HG02571 (cell line): ENCODE measurements at regions not wholly inside any gene's neighbourhood (a gene's known extent, or its start where the extent isn't known, plus 50 kb on each side); places are given as distances from the start of the nearest gene placed in this dataset.

Experiments
- ATAC-seq: cut with Tn5 transposase; IDR thresholded peaks from one replicate; pipeline ENCODE4 v1.9.1; 2021; ENCODE audit warnings: mild to moderate bottlenecking, moderate library complexity; ENCODE audit not compliant: unreplicated experiment

DNA sequence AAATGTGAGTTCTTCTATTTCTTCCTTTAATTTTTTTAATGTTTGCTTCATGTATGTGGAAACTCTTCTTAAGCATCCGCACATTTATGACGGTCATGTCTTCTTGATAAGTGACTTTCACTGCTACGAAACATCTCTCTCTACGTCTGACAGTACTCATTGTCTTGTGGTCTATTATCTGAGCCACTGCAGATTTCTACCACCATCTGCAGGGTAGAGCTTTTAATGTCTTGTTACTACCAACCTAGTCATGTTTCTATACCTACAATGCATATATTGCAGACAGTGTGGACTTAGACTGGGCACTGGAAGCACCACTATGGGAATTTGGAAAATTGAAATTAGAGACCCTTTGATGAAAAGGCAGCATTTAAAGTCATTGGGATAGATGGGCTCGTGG lies 75.4 kb upstream of the ARHGEF7 start:
- no peak for ATAC-seq

DNA sequence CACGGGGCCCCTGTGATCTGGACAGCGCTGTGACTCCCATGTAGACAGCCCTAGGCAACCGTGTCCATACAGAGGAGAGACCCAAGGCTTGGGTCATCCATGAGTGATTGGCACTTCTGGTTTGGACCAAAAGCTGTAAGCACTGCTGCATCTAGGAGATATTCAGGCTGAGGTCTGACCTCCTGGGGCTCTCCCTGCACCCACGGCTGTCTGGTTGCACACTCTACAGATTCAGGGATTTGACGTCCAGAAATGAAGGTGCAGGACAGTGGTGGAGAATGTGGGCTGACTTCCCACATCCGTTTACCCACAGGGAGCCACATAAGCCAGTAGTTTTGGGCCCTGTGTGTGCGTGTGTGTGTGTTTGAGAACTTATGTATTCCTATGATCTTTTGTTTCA lies 76.2 kb upstream of the ARHGEF7 start:
- no peak for ATAC-seq

DNA sequence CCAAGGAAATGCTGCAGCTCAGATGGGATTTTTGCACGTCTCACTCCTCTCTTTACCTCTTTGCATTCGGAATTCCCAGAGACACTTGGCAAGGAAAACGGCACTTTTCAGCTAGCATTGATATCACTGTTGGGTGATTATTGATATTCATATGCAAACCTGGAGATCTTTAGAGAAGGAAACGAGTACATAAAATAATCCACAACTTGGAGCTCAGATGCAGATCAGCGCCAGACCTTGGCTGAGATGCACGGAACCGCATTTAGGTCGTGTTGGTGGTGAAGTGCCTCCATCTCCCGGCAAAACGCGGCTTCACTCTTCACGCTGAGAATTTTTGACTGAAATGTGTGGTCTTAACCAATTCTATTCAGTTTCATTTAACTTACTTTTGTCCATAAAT lies 77.2 kb upstream of the ARHGEF7 start:
- no peak for ATAC-seq

DNA sequence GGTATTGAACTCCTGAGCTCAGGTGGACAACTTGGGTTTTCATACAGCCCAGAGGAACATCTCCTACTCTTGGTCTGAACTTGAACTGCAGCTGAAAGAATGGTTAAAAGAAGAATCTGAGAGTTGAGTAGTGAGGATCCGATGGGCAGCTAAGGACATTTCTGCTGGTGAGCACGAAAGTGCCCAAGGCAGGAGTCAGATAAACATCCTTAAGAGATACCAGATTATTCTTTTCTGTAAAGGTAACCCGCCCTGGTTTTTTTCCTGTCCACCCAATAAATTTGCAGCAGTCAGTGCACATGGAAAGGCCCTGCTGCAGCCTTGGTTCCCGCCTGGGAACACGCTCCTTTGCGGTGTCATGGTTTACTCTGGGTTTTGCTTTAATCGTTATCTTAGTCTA lies 78.4 kb upstream of the ARHGEF7 start:
- ATAC-seq = no peak

DNA sequence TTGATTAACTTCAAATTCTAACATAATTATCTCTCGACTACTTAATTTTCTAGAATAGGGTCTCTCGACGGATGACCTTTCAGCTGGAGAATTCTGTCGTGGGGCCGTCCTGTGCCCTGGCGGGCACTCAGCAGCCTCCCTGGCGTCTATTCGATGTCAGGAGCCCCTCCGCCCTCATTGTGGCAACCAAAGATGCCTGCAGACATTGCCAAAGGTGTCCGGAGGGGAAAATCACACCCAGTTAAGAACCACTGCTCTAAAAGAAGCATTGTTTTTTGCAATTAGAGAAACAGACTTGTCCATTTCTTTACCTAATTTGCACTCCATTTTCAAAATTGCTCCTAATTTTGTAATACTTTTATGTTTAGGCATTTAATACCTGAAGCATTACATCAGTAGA lies 79.2 kb upstream of the ARHGEF7 start:
- no peak for ATAC-seq

DNA sequence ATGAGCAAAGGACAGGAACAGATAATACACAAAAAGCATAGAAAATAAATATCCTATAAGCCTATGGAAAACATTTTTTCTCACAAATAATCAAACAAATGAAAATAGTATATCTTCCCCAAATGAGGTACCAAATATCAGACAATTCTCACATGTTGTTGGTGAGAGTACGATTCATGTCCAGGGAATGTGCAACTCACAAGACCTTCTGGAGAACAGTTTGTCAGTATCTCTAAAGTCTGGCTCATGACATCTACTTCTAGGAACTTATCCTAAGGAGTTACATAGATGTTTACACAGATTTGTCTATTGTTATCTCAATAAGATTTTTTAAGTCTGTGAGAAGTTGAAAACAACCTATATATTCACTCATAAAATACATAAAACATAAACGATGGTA lies 80.3 kb upstream of the ARHGEF7 start:
- ATAC-seq = no peak

DNA sequence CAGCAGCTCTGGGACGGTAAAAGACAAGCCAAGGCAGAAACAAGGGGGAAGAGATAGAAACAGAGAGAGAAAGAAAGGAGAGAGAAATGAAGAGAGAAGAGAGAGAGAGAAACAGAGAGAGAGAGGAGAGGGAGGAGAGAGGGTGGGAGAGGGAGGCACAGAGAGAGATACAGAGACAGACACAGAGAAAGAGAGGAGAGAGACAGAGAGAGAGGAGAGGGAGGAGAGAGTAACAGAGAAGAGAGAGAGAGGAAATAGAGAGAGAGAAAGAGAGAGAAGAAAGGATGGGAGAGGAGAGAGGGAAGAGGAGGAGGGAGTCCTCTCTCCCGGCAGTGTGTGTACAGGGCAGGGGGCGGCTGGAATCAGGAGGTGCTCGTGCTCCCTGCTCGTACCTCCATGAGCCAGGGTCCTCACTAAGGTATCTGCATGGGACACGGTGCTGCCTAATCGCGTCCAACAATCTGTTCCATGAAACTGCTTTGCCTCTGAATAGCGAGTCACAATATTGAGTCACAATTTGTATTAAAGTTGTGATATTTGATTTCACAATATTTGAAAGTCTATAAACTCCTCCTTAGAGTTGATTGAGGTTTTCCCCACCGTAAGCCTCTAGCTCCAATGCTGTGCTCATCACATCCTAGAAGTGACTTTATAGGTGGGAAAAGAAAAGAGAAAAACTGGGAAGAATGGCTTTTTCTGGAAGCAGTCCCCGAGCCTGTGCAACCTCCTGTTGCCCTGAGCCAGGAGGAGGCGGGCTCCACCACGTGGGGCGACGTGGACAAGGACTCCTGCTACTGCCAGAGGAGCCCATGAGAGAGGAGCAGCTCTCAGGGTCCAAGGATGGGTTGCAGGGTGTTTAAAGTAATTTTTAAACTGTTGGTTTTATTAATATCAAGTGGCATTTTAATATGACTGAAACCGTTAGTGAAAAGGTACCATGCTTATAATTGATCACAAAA lies 81.7 kb upstream of the ARHGEF7 start:
- no peak for ATAC-seq

DNA sequence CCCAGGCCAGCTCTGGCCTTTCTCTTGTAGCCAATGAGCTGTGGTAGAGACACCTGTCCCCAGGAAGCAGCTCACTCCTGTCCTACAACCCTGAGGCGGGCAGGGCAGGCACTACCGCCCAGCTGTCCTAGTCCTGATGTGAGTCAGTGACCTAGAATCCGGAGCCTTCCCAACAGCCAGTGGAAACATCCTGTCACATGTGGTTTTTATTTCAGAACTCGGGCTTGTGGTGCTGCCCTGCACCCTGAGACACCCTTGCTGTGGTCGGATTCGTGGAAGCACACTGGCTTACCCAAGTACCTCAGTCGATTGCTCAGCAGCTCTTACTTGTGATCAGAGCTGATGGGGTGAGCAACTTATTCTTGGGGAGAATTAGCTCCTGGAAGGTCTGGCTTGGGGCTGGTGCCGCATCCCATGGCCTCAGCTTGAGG lies 83.6 kb upstream of the ARHGEF7 start:
- ATAC-seq = no peak

DNA sequence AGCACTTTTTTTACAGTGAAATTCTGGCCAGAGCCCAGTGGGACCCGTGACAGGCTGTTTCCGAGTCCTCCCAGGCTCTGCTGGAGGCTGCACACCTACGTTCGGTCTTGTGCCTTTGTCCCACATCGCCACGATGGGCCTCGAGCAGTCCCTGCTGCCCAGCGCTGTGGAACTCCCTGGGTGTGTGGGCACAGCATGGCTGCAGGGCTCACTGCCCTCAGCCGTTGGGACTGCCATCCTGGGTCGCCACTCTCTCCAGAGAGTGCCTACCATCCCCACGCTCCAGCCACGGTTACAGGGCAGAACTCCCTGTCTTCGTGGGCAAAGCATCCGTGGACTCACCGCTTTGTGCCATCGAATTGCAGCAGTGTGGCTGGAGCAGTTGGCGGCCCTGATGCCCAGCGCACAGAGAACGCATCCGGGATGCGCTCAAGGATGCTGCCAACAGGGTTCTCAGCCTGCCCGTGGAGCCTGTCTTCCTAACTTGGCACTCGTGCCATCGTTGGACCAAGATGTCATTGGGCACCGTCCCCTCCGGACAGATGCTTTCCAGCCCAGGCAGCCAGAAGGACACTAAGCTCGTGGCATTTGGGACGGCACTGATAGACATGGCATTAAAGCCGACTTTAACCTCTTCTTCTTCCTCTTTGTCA lies 85.0 kb upstream of the ARHGEF7 start:
- ATAC-seq = no peak

DNA sequence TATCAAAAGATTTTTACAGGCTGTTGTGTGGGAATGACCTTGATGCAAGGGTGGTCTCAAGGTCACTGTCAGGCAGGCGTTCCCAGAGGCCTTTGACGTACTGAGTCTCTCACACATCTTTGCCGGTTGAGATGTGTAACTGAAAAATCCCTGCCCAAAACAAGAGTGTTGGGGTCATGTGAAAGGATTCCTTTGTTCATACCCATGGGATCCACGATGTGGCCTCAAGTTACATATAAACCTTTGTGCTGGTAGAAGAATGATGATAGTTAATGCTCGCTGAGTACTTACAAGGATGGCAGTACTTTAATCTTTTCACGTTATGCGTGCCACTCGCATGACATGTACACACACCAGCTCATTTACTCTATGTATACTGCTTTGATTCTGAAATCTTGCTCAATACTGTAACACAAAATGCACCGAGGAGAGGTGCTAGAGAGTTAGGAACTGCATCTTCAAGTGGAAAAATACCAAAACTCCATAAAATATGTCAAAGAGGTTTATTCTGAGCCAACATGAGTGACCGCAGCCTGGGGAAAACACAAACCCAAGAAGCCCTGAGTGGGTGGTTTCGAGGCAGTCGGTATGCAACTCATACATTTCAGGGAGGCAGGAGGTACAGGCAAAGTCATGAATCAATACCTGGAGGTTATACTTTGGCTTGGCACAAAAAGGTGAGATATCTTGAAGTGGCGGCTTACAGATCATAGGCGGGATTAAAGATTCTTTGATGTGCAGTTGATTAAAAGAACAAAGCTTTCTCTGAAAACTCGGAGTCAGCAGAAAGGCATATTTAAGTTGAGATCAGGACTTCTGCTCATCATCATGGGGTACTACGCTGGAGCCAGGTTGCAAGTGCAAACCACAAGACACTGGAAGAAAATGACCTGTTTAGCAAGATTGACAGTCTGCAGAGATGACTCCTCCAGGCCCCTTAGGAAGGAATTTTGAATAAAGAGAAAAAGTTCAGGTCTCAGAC lies 87.4 kb upstream of the ARHGEF7 start:
- no peak for ATAC-seq

DNA sequence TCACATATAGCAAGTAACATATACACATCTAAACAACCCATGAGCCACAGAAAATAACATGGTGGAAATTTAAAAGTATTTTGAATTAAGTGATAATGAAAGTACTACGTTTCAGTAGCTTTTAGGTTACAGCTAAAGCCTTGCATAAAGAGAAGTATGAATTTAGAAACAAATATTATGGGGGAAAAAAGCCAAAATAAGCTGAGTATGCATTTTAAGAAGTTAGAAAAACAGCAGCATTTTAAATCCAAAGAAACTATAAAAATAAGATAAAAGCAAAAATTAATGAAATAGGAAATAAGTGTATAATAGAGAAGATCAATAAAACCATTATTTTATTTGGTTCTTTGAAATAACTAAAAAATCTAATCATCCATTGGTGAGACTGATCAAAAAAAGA lies 89.8 kb upstream of the ARHGEF7 start:
- ATAC-seq = no peak

DNA sequence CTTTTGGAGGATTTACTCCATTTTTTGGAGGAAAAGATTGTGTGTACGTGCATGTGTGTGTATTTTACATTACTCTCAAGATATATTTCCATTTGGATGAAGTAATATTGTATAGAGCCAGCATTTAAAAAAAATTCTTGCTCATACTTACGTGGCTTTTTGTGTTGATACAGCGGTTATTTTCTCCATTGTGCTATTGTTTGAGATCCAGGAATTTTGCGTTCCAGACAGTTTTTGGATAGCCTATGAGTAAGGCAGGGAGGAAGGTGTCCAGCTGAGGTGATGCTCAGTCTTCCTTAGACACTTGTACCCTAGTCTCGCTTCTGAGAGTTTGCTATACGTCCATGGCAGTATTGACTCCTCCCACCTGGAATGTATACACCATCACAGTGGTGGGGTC lies 92.2 kb upstream of the ARHGEF7 start:
- ATAC-seq = no peak

DNA sequence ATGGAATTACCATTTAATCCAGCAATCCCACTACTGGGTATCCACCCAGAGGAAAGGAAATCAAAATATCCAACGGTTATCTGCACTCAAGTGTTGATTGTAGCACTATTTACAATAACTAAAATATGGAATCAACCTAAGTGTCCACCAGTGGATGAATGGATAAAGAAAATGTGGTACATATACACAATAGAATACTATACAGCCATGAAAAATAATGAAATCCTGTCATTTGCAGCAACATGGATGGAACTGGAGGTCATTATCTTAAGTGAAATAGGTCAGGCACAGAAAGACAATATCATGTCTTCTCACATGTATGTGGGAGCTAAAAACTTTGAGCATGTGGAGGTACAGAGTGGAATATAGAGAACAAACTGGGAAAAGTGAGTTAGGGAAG lies 92.9 kb upstream of the ARHGEF7 start:
- ATAC-seq = no peak

DNA sequence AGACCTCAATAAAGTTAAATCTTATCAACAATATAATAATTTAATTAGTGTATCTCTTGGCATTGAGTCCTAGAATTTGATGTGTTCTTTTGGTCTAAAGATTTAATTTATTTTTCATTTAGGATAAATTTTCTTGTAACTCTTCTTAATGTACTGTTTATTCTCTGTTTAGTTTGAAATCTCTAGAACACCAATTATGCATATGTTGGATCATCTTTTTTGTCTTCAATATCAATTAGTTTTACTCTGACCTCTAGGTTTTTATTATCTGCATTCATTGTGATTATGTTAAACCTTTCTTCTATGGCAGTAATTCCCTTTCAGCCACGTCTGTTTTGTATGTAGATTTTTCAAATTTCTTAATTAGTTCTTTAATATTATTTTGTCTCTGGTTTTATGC lies 93.8 kb upstream of the ARHGEF7 start:
- ATAC-seq = no peak

DNA sequence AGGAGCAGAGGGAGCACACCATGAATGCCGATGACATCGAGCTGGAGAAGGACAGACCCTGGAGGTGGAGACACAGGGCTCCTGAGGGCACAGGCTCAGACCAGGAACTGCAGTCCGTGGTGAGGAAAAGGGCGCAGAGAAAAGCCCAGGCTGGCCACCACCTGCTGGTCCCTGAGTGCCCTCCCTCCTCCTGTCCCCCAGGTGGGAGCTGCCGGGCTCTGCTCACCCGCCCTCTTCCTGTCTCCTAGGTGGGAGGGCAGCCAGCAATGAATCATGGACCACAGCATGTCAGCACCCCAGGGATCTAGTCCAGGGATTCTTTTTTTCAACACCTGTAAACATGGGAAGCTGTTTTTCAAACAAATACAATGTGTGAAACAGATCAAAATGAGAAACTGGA lies 94.6 kb upstream of the ARHGEF7 start:
- ATAC-seq = no peak

DNA sequence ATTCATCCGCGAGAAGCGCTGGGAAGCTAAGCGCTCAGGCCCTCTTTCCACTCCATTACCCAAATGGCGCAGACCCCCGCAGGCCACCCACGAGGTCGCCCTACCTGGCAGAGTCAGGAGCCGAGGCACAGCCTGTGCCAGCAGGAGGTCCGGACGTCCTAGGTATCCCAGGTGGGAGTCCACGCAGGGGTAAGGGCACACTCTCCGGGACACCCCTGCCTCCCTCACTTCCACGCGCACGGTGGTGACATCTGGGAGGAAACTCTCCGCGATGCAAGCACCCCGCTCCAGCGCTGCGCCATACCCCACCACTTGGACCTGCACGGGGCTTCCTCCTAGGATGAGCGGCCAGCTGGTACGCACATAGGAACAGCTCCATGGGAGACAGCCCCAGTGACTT lies 95.1 kb upstream of the ARHGEF7 start:
- no peak for ATAC-seq

DNA sequence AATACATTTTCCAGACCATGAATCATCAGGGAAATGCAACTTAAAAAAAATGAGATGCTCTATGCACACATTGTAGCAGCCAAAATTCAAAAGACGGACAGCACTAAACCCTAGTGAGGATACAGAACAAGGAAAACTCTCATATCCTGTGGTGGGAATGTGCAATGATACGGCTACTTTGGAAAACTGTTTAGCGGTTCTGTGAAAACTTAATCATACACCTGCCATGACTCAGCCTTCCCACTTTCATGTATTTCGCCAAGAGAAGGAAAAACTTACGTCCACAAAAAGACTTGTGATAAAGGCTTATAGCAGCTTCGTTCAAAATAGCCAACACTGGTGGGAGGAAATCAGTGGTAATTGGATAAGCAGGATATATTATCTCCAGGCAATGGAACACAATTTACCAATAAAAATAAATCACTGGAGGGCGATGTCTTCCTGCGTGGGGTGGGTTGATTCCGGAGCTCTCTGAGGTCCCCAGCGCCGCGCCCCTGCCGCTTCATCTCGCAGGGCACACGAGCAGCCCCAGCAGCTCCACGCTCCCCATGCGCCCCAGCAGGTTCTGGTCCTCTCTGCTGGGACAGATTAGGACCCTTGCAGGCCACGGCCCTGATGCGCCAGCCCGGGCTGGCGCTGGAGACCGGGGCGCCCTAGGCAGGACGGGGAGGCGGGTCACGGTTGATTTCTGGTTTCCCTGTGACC lies 97.2 kb upstream of the ARHGEF7 start:
- no peak for ATAC-seq

DNA sequence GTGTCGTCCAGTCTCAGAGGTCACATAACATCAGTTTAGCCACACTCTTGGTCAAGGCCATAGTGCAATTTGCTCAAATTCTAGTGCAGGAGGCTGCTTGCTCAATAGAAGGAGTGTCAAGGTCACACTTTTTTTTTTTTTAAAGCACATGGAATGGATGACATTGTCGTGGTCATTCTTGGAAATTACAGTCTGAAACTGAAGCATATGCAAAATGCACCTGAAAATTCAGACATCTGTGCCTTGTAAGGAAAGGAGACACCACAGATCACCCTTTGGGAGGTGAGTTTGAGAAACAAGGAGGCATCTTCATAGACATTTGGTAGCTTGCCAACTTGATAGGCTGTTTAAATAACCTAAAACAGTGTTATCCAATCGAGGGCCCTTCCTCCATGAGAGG lies 98.3 kb upstream of the ANKRD10 start:
- no peak for ATAC-seq

DNA sequence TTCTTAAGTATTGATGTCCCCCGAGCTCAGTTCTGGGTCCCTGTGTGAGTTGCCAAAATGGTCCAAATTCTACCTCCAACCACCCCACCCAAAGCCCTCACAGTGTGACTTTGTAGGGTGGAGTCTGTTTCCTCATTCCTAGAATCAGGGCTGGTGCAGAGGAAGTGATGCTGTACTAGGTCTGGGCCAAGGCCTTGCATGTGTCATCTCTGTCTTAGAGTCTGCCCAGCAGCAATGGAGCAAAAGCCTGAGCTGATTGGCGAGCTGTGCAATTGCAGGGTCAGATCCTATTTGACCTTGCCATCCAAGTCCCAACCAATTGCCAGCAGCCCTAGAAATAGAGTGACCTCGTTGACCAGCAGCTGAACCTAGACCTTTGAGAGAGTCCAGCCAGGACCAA lies 97.0 kb upstream of the ANKRD10 start:
- no peak for ATAC-seq

DNA sequence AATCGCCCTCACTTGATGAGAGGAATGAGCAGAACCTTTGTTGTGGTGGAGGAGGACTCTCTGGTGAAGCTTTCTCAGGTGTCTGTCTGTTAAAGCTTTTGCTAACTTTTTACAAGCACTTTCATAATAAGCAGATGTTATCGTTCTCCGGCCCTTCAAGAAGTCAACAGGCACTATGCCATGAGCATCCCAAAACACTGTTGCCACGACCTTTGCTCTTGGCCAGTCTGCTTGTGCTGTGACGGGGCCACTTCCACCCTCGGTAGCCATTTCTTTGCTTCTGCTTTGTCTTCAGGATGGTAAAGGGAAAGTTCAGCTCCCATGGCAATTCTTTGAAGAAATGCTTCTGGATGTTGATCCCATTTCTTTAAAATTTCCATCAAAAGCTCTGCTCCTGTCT lies 93.5 kb upstream of the ANKRD10 start:
- no peak for ATAC-seq

DNA sequence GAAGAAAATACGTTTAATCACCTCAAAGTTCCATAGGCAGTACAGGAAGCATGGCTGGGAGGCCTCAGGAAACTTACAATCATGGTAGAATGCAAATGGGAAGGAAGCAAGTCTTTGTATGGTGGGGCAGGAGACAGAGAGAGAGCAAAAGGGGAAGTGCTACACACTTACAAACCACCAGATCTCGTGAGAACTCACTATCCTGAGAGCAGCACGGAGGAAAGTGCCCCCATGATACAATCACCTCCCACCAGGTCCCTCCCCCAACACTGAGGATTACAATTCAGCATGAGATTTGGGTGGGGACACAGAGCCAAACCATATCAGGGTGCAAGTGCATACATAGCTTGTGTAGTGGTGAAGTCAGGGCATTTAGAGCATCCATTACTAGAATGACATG lies 92.3 kb upstream of the ANKRD10 start:
- ATAC-seq = no peak
